ENCODE measurements at regions not wholly inside any gene's neighbourhood (a gene's known extent, or its start where the extent isn't known, plus 50 kb on each side); places are given as distances from the start of the nearest gene placed in this dataset.

DNA sequence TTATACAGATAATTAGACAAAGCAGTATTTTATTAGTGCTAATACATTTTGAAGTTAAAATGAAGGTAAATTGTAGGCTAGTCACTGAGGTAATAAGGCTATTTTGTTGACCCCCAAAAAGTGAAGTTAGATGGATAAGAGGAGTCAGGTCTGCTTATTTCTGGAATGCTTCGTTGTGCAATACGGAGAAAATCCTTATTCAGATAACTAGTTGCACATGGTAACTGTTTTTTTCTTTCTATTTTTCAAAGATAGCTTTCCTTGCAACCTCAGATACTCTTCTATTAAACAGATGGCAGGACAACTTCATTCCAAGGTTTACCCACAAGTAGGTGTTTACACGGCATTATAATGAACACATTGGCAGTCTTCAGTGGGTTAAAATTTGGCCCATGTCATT lies 101.1 kb downstream of the TMEM174 start:
- ChIA-PET POLR2A (ENCODE audit: unreplicated experiment) (no interaction called here), CTCF (no interaction called here)
- Histone ChIP-seq H4K5ac (ENCODE audit: low read depth, low read length) (no peak overlapping the region), H2AFZ (replicated peaks; ENCODE audit: low read length, poor library complexity) (no peak overlapping the region), H3K9me1 (ENCODE audit: insufficient read depth, low read length) (no peaks in the 10 kb centered on the region), H2BK20ac (ENCODE audit: low read depth, low read length) (no peak overlapping the region), H4K20me1 (ENCODE audit: insufficient read depth, low read length) (no peaks in the 10 kb centered on the region), H2BK120ac (ENCODE audit: low read depth, low read length) (no peak overlapping the region), H2BK15ac (ENCODE audit: low read depth, low read length) (no peak overlapping the region), H4K91ac (ENCODE audit: insufficient read depth, low read depth, low read length) (no peak overlapping the region), H4K8ac (ENCODE audit: low read depth in 2 of 2, low read length in 2 of 2) (no peak overlapping the region), H3K4me1 (ENCODE audit: control insufficient read depth, insufficient read depth, low read length) (no peaks in the 10 kb centered on the region; the same call in 1 of the 2 replicates), H3K18ac (ENCODE audit: low read depth, low read length) (no peak overlapping the region), H3K4me3 (ENCODE audit: insufficient read depth, low read depth, low read length) (no peak overlapping the region), H3K79me1 (ENCODE audit: low read depth in 1 of 2, low read length in 2 of 2) (no peaks in the 10 kb centered on the region), H3K23ac (ENCODE audit: low read depth, low read length) (no peak overlapping the region), H3K56ac (ENCODE audit: extremely low read depth, insufficient read depth, low read length) (no peak overlapping the region), H3K36me3 (ENCODE audit: control insufficient read depth, insufficient read depth, low read length) (no peaks in the 10 kb centered on the region), H3K4me2 (ENCODE audit: low read depth, low read length) (no peak overlapping the region), H3K9ac (ENCODE audit: low read depth, low read length) (no peak overlapping the region), H3K9me3 (ENCODE audit: control insufficient read depth, insufficient read depth, low read length) (no peaks in the 10 kb centered on the region), H2BK5ac (ENCODE audit: low read depth, low read length, poor library complexity, severe bottlenecking) (no peak overlapping the region), H3K14ac (replicated peaks; ENCODE audit: low read depth, low read length) (no peak overlapping the region), H2AK5ac (ENCODE audit: low read depth, low read length) (no peak overlapping the region), H3K27ac (ENCODE audit: insufficient read depth, low read length) (no peak overlapping the region), H3K27me3 (ENCODE audit: control insufficient read depth, insufficient read depth, low read length) (peaks cover 18% of the 10 kb centered on the region), H3K4ac (ENCODE audit: low read depth, low read length) (no peak overlapping the region), H2AK9ac (replicated peaks; ENCODE audit: low read depth, low read length, poor library complexity) (no peak overlapping the region)
- dilution Hi-C loops (cut with HindIII; ENCODE audit: low sequenced_read_pairs, unreplicated experiment) = no loop called here
- TF ChIP-seq CEBPB (IDR thresholded peaks at IDR 0.05; ENCODE audit: low read depth, low read length) (peak; percentile 40), BHLHE40 (IDR thresholded peaks at IDR 0.05; ENCODE audit: low read depth, low read length) (no peak)
- in situ Hi-C loops (cut with MboI; ENCODE audit: low sequenced_read_pairs) = no loop called here
- no TSS peak for BruUV-seq (replicated peaks)
- ATAC-seq (ENCODE audit: low read depth) (no peak), DNase-seq (no peak)
- no CpG with 5 or more reads among the region's 3 CpGs for WGBS, 2 experiments (ENCODE audit: extremely low coverage in 2 of 2, insufficient read length in 1 of 2)
- intact Hi-C loops (cut with micrococcal nuclease) = no loop called here

All from IMR-90 (cell line).